Gastrocnemius medialis (tissue), 4 donors: ENCODE measurements at regions not wholly inside any gene's neighbourhood (a gene's known extent, or its start where the extent isn't known, plus 50 kb on each side); places are given as distances from the start of the nearest gene placed in this dataset.

Source experiments
- ATAC-seq, 2 donors: fragments of 150-250 bp; one replicate each; pipeline ENCODE4 v1.9.1; 2016
- DNase-seq, 2 donors: peaks; one replicate each; pipeline ENCODE4 v3.0.0-alpha.2; 2019
- H3K27ac ChIP-seq, 4 donors: fragments of 200-600 bp; sonication (generic); 1 replicate in 1 of 4; 2 replicates in 3 of 4; pipeline ENCODE4 v1.5.1; 2016 to 2018; ENCODE audit warnings: mild to moderate bottlenecking in 2 of 4, moderate library complexity in 1 of 4
- H3K27me3 ChIP-seq, 3 donors: fragments of 200-600 bp; sonication (generic) in 2 of 3; 1 replicate in 1 of 3; 2 replicates in 2 of 3; pipeline versions ENCODE4 v1.5.1 to v1.6.0; 2016 to 2019; ENCODE audit warnings: mild to moderate bottlenecking in 1 of 3, moderate library complexity in 1 of 3
- H3K36me3 ChIP-seq, 2 donors: fragments of 200-600 bp; sonication (generic) in 1 of 2; one replicate each; pipeline ENCODE4 v1.5.1; 2017 to 2018
- H3K4me1 ChIP-seq, 2 donors: fragments of 200-600 bp; sonication (generic) in 1 of 2; one replicate each; pipeline ENCODE4 v1.5.1; 2016 to 2017; ENCODE audit warnings: mild to moderate bottlenecking in 2 of 2
- H3K4me3 ChIP-seq, 4 donors: fragments of 200-600 bp; sonication (generic) in 3 of 4; 1 replicate in 1 of 4; 2 replicates in 3 of 4; pipeline ENCODE4 v1.5.1; 2016 to 2019; ENCODE audit warnings: mild to moderate bottlenecking in 2 of 4
- H3K9me3 ChIP-seq, 3 donors: fragments of 200-600 bp; sonication (generic) in 2 of 3; 1 replicate in 1 of 3; 2 replicates in 2 of 3; pipeline ENCODE4 v1.5.1; 2016 to 2019
- POLR2A ChIP-seq, 2 donors: fragments of 450-650 bp; IDR thresholded peaks; one replicate each; pipeline ENCODE4 v1.6.1; 2017; ENCODE audit warnings: antibody characterized with exemption in 2 of 2, mild to moderate bottlenecking in 2 of 2, moderate library complexity in 2 of 2
- in situ Hi-C, 4 donors: fragments of 200-750 bp; cut with MboI; loops; one replicate each; pipeline versions ENCODE4 v1.15.0 to v1.8.0; 2017; ENCODE audit warnings: low sequenced_read_pairs in 4 of 4
- intact Hi-C: fragments of 100-400 bp; cut with DNase I; formaldehyde crosslinking; loops from one replicate; pipeline ENCODE4 v1.15.1; 2023; ENCODE audit warnings: low total_unique reads
- TF ChIP-seq, protein P1 (sequence below), 5 experiments: fragments of 450-650 bp in 3 of 5; fragments of 200-600 bp in 2 of 5; sonication (generic) in 2 of 5; IDR thresholded peaks in 4 of 5; conservative IDR thresholded peaks in 1 of 5; 1 replicate in 4 of 5; 2 replicates in 1 of 5; pipeline ENCODE4 v1.5.1; 2016 to 2019; ENCODE audit warnings: antibody characterized with exemption in 5 of 5, mild to moderate bottlenecking in 3 of 5, moderate library complexity in 3 of 5

DNA sequence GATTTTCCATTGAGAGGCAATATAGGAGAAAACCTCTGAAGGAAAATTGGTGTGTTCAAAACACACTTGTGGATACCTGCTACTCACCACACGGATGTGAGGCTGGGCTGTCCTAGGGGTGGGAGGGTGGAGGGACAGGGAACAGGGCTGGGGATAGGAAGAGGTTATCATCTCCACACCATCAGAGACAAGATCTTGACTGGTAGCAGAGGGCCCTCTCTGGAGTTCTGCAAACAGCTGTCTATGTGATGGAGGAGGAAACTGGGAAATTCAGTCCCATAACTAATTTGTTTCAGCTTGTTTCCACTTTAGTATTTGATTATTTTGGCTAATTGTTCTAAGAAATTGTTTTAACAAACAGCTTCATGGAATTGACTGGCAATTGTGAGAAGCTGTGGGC, 91.6 kb upstream of the FSTL4 start:
- Histone ChIP-seq H3K27ac (no peak overlapping the region), H3K36me3 (no peaks in the 10 kb centered on the region), H3K4me3 (no peak overlapping the region), H3K27me3 (no peaks in the 10 kb centered on the region), H3K4me1 (no peaks in the 10 kb centered on the region), H3K9me3 (no peaks in the 10 kb centered on the region)
- no peak for DNase-seq
- in situ Hi-C loops (no loop called here), intact Hi-C loops (no loop called here)
- no peak for ATAC-seq
- TF ChIP-seq POLR2A (IDR thresholded peaks at IDR 0.05), result no peak
- TF ChIP-seq, protein P1, sequence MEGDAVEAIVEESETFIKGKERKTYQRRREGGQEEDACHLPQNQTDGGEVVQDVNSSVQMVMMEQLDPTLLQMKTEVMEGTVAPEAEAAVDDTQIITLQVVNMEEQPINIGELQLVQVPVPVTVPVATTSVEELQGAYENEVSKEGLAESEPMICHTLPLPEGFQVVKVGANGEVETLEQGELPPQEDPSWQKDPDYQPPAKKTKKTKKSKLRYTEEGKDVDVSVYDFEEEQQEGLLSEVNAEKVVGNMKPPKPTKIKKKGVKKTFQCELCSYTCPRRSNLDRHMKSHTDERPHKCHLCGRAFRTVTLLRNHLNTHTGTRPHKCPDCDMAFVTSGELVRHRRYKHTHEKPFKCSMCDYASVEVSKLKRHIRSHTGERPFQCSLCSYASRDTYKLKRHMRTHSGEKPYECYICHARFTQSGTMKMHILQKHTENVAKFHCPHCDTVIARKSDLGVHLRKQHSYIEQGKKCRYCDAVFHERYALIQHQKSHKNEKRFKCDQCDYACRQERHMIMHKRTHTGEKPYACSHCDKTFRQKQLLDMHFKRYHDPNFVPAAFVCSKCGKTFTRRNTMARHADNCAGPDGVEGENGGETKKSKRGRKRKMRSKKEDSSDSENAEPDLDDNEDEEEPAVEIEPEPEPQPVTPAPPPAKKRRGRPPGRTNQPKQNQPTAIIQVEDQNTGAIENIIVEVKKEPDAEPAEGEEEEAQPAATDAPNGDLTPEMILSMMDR (IDR thresholded peaks at IDR 0.05 in 4 of 5, conservative IDR thresholded peaks at IDR 0.05 in 1 of 5), result no peak

DNA sequence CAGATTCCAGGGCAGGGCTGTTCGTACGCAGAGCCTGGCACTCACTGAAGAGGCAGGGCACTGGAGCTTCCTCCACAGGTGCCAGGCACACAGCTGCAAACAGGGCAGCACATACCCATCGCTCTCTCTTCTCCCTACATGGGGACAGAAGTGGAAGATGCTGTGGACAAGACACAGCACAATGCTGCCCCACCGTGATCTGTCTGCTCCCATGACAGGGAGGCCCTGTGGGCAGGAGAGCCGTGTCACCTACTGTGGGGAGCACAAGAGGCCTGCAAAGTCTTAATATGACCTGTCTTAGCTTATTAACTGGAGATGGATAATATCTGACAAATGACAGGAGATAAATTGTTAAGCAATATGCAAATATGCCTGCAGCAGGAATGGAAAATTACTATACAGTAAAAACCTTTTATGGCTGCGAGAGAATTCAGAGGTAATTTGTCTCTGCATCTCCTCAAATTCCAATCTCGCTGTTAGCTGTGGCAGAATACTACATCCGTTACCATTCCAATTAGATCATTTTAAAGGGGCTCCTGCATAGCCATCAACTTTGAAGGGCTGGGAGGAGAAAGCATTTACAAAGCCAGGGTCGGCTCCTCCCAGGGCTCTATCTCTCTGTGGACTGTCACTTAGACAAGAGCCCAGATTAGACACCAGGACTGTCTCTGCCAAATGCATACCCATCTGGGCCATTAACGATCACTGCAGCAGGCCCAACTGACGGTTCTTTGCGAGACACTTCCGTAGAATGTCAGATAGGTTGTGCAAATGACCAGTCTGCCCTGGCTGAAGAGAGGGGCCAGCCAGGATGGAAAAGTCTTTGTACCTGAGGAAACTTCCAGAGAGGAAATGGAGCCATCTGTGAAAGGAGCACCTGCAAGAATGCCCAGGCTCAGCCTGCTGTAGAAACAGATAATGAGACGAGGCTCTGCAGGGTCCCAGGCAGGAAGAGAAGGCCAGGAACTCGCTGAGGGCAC, 90.7 kb upstream of the FSTL4 start:
- no peaks in the 10 kb centered on the region for H3K4me1 ChIP-seq
- H3K36me3 ChIP-seq, result no peaks in the 10 kb centered on the region
- intact Hi-C loops, result no loop called here
- in situ Hi-C loops, result no loop called here
- DNase-seq (no peak), ATAC-seq (no peak)
- H3K4me3 ChIP-seq, result no peak overlapping the region
- no peaks in the 10 kb centered on the region for H3K9me3 ChIP-seq
- no peaks in the 10 kb centered on the region for H3K27me3 ChIP-seq
- no peak for TF ChIP-seq POLR2A (IDR thresholded peaks at IDR 0.05)
- TF ChIP-seq, protein P1 (IDR thresholded peaks at IDR 0.05 in 4 of 5, conservative IDR thresholded peaks at IDR 0.05 in 1 of 5), result no peak
- H3K27ac ChIP-seq, result no peak overlapping the region

DNA sequence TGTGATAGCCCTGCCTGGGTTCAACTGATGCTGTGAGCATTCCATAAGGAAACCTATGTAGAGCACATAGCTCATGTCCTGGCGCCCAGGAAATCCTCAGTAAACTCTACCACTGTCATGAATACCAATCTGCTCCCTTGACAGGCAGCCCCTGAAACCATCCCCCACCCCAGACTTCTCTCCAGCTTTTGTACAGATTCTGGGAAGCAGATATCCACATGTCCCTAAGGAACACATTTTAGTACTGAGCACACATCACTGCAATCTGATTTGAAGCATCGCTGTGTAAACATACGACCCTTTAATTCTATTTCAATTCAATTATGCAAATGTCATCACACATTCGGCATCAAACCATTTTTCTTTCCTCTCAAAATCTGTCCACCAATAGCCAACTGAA, 89.5 kb upstream of the FSTL4 start:
- no peaks in the 10 kb centered on the region for H3K27me3 ChIP-seq
- TF ChIP-seq, protein P1 (IDR thresholded peaks at IDR 0.05 in 4 of 5, conservative IDR thresholded peaks at IDR 0.05 in 1 of 5), result no peak
- TF ChIP-seq POLR2A (IDR thresholded peaks at IDR 0.05), result no peak
- no peak overlapping the region for H3K4me3 ChIP-seq
- H3K36me3 ChIP-seq, result no peaks in the 10 kb centered on the region
- no peak for DNase-seq
- no peaks in the 10 kb centered on the region for H3K9me3 ChIP-seq
- H3K4me1 ChIP-seq, result no peaks in the 10 kb centered on the region
- no peak overlapping the region for H3K27ac ChIP-seq
- intact Hi-C loops (no loop called here), in situ Hi-C loops (no loop called here)
- no peak for ATAC-seq

DNA sequence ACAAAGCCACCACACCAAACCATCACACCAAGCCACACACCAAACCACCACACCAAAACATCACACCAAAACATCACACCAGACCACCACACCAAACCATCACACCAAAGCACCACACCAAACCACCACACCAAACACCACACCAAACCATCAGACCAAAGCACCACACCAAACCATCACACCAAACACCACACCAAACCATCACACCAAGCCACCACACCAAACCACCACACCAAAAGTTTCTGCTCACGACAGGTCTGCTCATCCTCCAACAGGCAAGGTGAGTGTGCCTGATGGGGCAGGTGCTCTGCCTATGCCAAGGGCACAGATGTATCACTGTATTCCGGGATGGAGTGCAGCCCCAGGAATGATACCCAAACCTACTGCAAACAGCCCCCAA, 87.9 kb upstream of the FSTL4 start:
- no peaks in the 10 kb centered on the region for H3K9me3 ChIP-seq
- intact Hi-C loops, result no loop called here

More for the DNA sequence above, 87.9 kb upstream of the FSTL4 start:
- Histone ChIP-seq H3K27me3 (no peaks in the 10 kb centered on the region), H3K4me3 (no peak overlapping the region), H3K4me1 (no peaks in the 10 kb centered on the region), H3K27ac (no peak overlapping the region), H3K36me3 (no peaks in the 10 kb centered on the region)
- DNase-seq (no peak), ATAC-seq (no peak)
- no peak for TF ChIP-seq POLR2A (IDR thresholded peaks at IDR 0.05)
- TF ChIP-seq, protein P1 (IDR thresholded peaks at IDR 0.05 in 4 of 5, conservative IDR thresholded peaks at IDR 0.05 in 1 of 5), result no peak
- in situ Hi-C loops, result no loop called here
